H9 (cell line): ENCODE measurements at regions not wholly inside any gene's neighbourhood (a gene's known extent, or its start where the extent isn't known, plus 50 kb on each side); places are given as distances from the start of the nearest gene placed in this dataset.

Source experiments
- DNase-seq: peaks from one replicate; pipeline ENCODE4 v3.0.0-alpha.2; 2017
- H2AFZ ChIP-seq: one replicate; pipeline ENCODE4 v1.6.1; 2013; ENCODE audit warnings: mild to moderate bottlenecking, low read length, control low read depth, moderate library complexity
- H2AK5ac ChIP-seq: 2 replicates; pipeline ENCODE4 v1.6.1; 2013; ENCODE audit warnings: low read length, control low read depth, mixed read lengths; ENCODE audit not compliant: insufficient read length
- H2BK120ac ChIP-seq: one replicate; pipeline ENCODE4 v1.6.1; 2013; ENCODE audit warnings: low read depth, mild to moderate bottlenecking, low read length, control low read depth, inconsistent platforms; ENCODE audit not compliant: poor library complexity, severe bottlenecking
- H2BK12ac ChIP-seq: 2 replicates; pipeline ENCODE4 v1.6.1; 2013; ENCODE audit warnings: low read length, control low read depth, mixed read lengths, low read depth; ENCODE audit not compliant: insufficient read length
- H2BK15ac ChIP-seq: 2 replicates; pipeline ENCODE4 v1.6.1; 2013; ENCODE audit warnings: low read depth, low read length, control low read depth
- H2BK20ac ChIP-seq: one replicate; pipeline ENCODE4 v1.6.1; 2013; ENCODE audit warnings: low read depth, mild to moderate bottlenecking, low read length, control low read depth, inconsistent platforms; ENCODE audit not compliant: poor library complexity, severe bottlenecking
- H2BK5ac ChIP-seq: 2 replicates; pipeline ENCODE4 v1.6.1; 2013; ENCODE audit warnings: low read length, control low read depth, mixed read lengths; ENCODE audit not compliant: insufficient read length
- H3K14ac ChIP-seq: 2 replicates; pipeline ENCODE4 v1.6.1; 2013; ENCODE audit warnings: low read length, control low read depth; ENCODE audit not compliant: insufficient read depth
- H3K18ac ChIP-seq: 2 replicates; pipeline ENCODE4 v1.6.1; 2013; ENCODE audit warnings: low read depth, mild to moderate bottlenecking, mixed read lengths, low read length, control low read depth; ENCODE audit not compliant: insufficient read length
- H3K23ac ChIP-seq: 2 replicates; pipeline ENCODE4 v1.6.1; 2013; ENCODE audit warnings: low read length, control low read depth, mixed read lengths, low read depth; ENCODE audit not compliant: insufficient read length
- H3K23me2 ChIP-seq: 2 replicates; pipeline ENCODE4 v1.6.1; 2013; ENCODE audit warnings: low read depth, mild to moderate bottlenecking, mixed read lengths, low read length, control low read depth; ENCODE audit not compliant: insufficient read length, poor library complexity, severe bottlenecking
- H3K27ac ChIP-seq: 2 replicates; pipeline ENCODE4 v1.5.1; 2013; ENCODE audit warnings: low read length, control low read depth, mixed read lengths, low read depth; ENCODE audit not compliant: insufficient read length
- H3K27me3 ChIP-seq: 2 replicates; pipeline ENCODE4 v1.6.1; 2013; ENCODE audit warnings: low read length, control low read depth, inconsistent platforms; ENCODE audit not compliant: insufficient read depth
- H3K4ac ChIP-seq: 2 replicates; pipeline ENCODE4 v1.6.1; 2013; ENCODE audit warnings: low read depth, mild to moderate bottlenecking, control low read depth, inconsistent platforms, low read length, moderate library complexity
- H3K4me1 ChIP-seq: 2 replicates; pipeline ENCODE4 v1.6.1; 2013; ENCODE audit warnings: low read length, control low read depth, inconsistent platforms; ENCODE audit not compliant: insufficient read depth
- H3K4me2 ChIP-seq: 2 replicates; pipeline ENCODE4 v1.6.1; 2013; ENCODE audit warnings: low read length, control low read depth, mixed read lengths; ENCODE audit not compliant: insufficient read length, insufficient read depth
- H3K56ac ChIP-seq: 2 replicates; pipeline ENCODE4 v1.6.1; 2013; ENCODE audit warnings: low read depth, mild to moderate bottlenecking, mixed read lengths, low read length, control low read depth; ENCODE audit not compliant: insufficient read length
- H3K79me1 ChIP-seq: 2 replicates; pipeline ENCODE4 v1.6.1; 2013; ENCODE audit warnings: low read depth, mild to moderate bottlenecking, moderate library complexity, low read length, control low read depth, inconsistent platforms; ENCODE audit not compliant: insufficient read depth, poor library complexity, severe bottlenecking
- H3K79me2 ChIP-seq: 2 replicates; pipeline ENCODE4 v1.6.1; 2013; ENCODE audit warnings: low read length, control low read depth, inconsistent platforms; ENCODE audit not compliant: insufficient read depth
- H3K9ac ChIP-seq: 2 replicates; pipeline ENCODE4 v1.6.1; 2013; ENCODE audit warnings: low read length, control low read depth, mixed read lengths; ENCODE audit not compliant: insufficient read length; ENCODE audit errors: extremely low read depth
- H3K9me3 ChIP-seq: one replicate; pipeline ENCODE4 v1.6.1; 2013; ENCODE audit warnings: low read depth, low read length, inconsistent platforms; ENCODE audit not compliant: control insufficient read depth
- H3T11ph ChIP-seq: one replicate; pipeline ENCODE4 v1.6.1; 2013; ENCODE audit warnings: mild to moderate bottlenecking, low read length, control low read depth, inconsistent platforms
- H4K20me1 ChIP-seq: one replicate; pipeline ENCODE4 v1.6.1; 2013; ENCODE audit not compliant: control insufficient read depth, insufficient read length, insufficient read depth
- H4K5ac ChIP-seq: 2 replicates; pipeline ENCODE4 v1.6.1; 2013; ENCODE audit warnings: low read depth, mild to moderate bottlenecking, mixed read lengths, low read length, control low read depth; ENCODE audit not compliant: insufficient read length
- H4K8ac ChIP-seq: replicated peaks from 2 replicates; pipeline ENCODE4 v1.6.1; 2013; ENCODE audit warnings: low read length, control low read depth, mixed read lengths, low read depth; ENCODE audit not compliant: insufficient read length
- H4K91ac ChIP-seq: 2 replicates; pipeline ENCODE4 v1.6.1; 2013; ENCODE audit warnings: low read depth, mild to moderate bottlenecking, moderate library complexity, mixed read lengths, low read length, control low read depth; ENCODE audit not compliant: insufficient read length
- H3K27ac Mint-ChIP-seq, 3 experiments: 2 replicates in 2 of 3; 3 replicates in 1 of 3; pipeline ENCODE4 v1.8.0; 2020 to 2021; ENCODE audit warnings: mixed read lengths in 3 of 3, mild to moderate bottlenecking in 1 of 3, moderate library complexity in 1 of 3
- H3K27me3 Mint-ChIP-seq: 2 replicates; pipeline ENCODE4 v1.8.0; 2021; ENCODE audit warnings: low read depth, mild to moderate bottlenecking, moderate library complexity, mixed read lengths
- H3K36me3 Mint-ChIP-seq, 3 experiments: 2 replicates in 2 of 3; 3 replicates in 1 of 3; pipeline ENCODE4 v1.8.0; 2020 to 2021; ENCODE audit warnings: low read depth in 3 of 3, mixed read lengths in 3 of 3; ENCODE audit not compliant: insufficient read depth in 1 of 3
- H3K4me1 Mint-ChIP-seq, 2 experiments: 2 replicates each; pipeline ENCODE4 v1.8.0; 2020; ENCODE audit warnings: mixed read lengths in 2 of 2
- H3K4me3 Mint-ChIP-seq, 2 experiments: 2 replicates in 1 of 2; 3 replicates in 1 of 2; pipeline ENCODE4 v1.8.0; 2020 to 2021; ENCODE audit warnings: mild to moderate bottlenecking in 2 of 2, mixed read lengths in 2 of 2, moderate library complexity in 1 of 2
- H3K9me3 Mint-ChIP-seq, 2 experiments: 2 replicates in 1 of 2; 3 replicates in 1 of 2; pipeline ENCODE4 v1.8.0; 2020; ENCODE audit warnings: mild to moderate bottlenecking in 2 of 2, mixed read lengths in 2 of 2, moderate library complexity in 1 of 2
- WGBS: extraction: QIAGEN DNeasy Blood & Tissue Kit; methylation state at CpG from one replicate; pipeline ENCODE4 v1.1.7; 2013; ENCODE audit warnings: missing lambda C conversion rate, low lambda C conversion rate, mixed read lengths; ENCODE audit not compliant: insufficient read length; ENCODE audit errors: extremely low coverage; 5-methylcytosine and 5-hydroxymethylcytosine counted together
- TF ChIP-seq, protein P1 (sequence below): fragments of 200-600 bp; sonication (generic); conservative IDR thresholded peaks from 3 replicates; pipeline ENCODE4 v1.8.0; 2021; ENCODE audit warnings: antibody characterized with exemption, mild to moderate bottlenecking

GRCh38 chr3:76954412-76954811 is 85.5 kb upstream of the ROBO2 start:
- Histone ChIP-seq H3K14ac (no peak overlapping the region), H3K9me3 (no peaks in the 10 kb centered on the region), H3K4me2 (no peak overlapping the region), H2AK5ac (no peak overlapping the region), H3K56ac (no peak overlapping the region), H2BK5ac (no peak overlapping the region), H2BK120ac (no peak overlapping the region), H3T11ph (no peak overlapping the region), H3K27me3 (no peaks in the 10 kb centered on the region), H3K4me1 (no peaks in the 10 kb centered on the region), H2BK12ac (no peak overlapping the region), H3K23ac (no peak overlapping the region), H2BK20ac (no peak overlapping the region), H3K9ac (no peak overlapping the region), H3K79me1 (no peaks in the 10 kb centered on the region), H2AFZ (no peak overlapping the region), H3K18ac (no peak overlapping the region), H4K5ac (no peak overlapping the region), H3K23me2 (no peaks in the 10 kb centered on the region), H4K20me1 (no peaks in the 10 kb centered on the region), H3K4ac (no peak overlapping the region), H4K8ac (no peak overlapping the region), H4K91ac (no peak overlapping the region), H3K79me2 (no peaks in the 10 kb centered on the region), H3K27ac (no peak overlapping the region), H2BK15ac (no peak overlapping the region)
- Mint-ChIP-seq H3K27ac (no peak overlapping the region), H3K9me3 (no peaks in the 10 kb centered on the region), H3K36me3 (no peaks in the 10 kb centered on the region), H3K27me3 (no peaks in the 10 kb centered on the region), H3K4me1 (no peaks in the 10 kb centered on the region), H3K4me3 (no peak overlapping the region)
- no CpG with 5 or more reads among the region's 1 CpG for WGBS
- TF ChIP-seq, protein P1, sequence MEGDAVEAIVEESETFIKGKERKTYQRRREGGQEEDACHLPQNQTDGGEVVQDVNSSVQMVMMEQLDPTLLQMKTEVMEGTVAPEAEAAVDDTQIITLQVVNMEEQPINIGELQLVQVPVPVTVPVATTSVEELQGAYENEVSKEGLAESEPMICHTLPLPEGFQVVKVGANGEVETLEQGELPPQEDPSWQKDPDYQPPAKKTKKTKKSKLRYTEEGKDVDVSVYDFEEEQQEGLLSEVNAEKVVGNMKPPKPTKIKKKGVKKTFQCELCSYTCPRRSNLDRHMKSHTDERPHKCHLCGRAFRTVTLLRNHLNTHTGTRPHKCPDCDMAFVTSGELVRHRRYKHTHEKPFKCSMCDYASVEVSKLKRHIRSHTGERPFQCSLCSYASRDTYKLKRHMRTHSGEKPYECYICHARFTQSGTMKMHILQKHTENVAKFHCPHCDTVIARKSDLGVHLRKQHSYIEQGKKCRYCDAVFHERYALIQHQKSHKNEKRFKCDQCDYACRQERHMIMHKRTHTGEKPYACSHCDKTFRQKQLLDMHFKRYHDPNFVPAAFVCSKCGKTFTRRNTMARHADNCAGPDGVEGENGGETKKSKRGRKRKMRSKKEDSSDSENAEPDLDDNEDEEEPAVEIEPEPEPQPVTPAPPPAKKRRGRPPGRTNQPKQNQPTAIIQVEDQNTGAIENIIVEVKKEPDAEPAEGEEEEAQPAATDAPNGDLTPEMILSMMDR = no peak
- DNase-seq = no peak
